ENCODE measurements at regions not wholly inside any gene's neighbourhood (a gene's known extent, or its start where the extent isn't known, plus 50 kb on each side); places are given as distances from the start of the nearest gene placed in this dataset.

- intact Hi-C loops (cut with DNase I), result no loop called here
- Histone ChIP-seq H3K27ac (no peak overlapping the region), H3K9me3 (replicated peaks in 1 of 3) (no peaks in the 10 kb centered on the region), H3K36me3 (replicated peaks in 1 of 2) (no peaks in the 10 kb centered on the region), H3K4me1 (replicated peaks in 1 of 2) (no peaks in the 10 kb centered on the region), H3K4me3 (no peak overlapping the region), H3K27me3 (no peaks in the 10 kb centered on the region)
- WGBS, 4 donors, result 80 to 88% (median 84%) methylated on average over 4 of the region's 4 CpGs
- DNase-seq, result no peak
- TF ChIP-seq POLR2A (IDR thresholded peaks at IDR 0.05), result no peak
- TF ChIP-seq, protein P1, sequence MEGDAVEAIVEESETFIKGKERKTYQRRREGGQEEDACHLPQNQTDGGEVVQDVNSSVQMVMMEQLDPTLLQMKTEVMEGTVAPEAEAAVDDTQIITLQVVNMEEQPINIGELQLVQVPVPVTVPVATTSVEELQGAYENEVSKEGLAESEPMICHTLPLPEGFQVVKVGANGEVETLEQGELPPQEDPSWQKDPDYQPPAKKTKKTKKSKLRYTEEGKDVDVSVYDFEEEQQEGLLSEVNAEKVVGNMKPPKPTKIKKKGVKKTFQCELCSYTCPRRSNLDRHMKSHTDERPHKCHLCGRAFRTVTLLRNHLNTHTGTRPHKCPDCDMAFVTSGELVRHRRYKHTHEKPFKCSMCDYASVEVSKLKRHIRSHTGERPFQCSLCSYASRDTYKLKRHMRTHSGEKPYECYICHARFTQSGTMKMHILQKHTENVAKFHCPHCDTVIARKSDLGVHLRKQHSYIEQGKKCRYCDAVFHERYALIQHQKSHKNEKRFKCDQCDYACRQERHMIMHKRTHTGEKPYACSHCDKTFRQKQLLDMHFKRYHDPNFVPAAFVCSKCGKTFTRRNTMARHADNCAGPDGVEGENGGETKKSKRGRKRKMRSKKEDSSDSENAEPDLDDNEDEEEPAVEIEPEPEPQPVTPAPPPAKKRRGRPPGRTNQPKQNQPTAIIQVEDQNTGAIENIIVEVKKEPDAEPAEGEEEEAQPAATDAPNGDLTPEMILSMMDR (IDR thresholded peaks at IDR 0.05), result no peak
Measured at GRCh38 chr4:17124767-17125166, 226.3 kb upstream of the LDB2 start.

DNA sequence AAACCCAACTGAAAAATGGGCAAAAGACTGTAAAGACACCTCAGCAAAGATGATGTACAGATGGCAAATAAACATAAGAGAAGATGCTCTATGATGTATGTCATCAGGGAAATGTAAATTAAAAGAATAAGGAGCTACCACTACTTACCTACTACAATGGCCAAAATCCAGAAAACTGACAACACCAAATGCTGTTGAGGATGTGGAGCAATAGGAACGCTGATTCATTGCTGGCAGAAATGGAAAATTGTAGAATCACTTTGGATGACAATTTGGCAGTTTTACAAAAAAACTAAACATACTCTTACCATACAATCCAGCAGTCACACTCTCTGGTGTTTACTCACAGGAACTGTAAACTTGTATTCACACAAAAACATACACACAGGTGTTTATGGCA is 222.3 kb upstream of the LDB2 start:
- TF ChIP-seq POLR2A (IDR thresholded peaks at IDR 0.05), result no peak
- TF ChIP-seq, protein P1 (IDR thresholded peaks at IDR 0.05), result no peak
- Histone ChIP-seq H3K27me3 (no peaks in the 10 kb centered on the region), H3K27ac (no peak overlapping the region), H3K36me3 (replicated peaks in 1 of 2) (no peaks in the 10 kb centered on the region), H3K4me3 (no peak overlapping the region), H3K4me1 (replicated peaks in 1 of 2) (no peaks in the 10 kb centered on the region), H3K9me3 (replicated peaks in 1 of 3) (no peaks in the 10 kb centered on the region)
- intact Hi-C loops (cut with DNase I), result no loop called here
- no peak for DNase-seq
- 66 to 92% (median 90%) methylated on average over 1 of the region's 1 CpG for WGBS, 4 donors

GRCh38 chr4:17117746-17118145 is 219.3 kb upstream of the LDB2 start:
- no peak for DNase-seq
- WGBS, 4 donors, result 87 to 92% (median 89%) methylated on average over 4 of the region's 4 CpGs
- no peak for TF ChIP-seq POLR2A (IDR thresholded peaks at IDR 0.05)
- TF ChIP-seq, protein P1 (IDR thresholded peaks at IDR 0.05), result no peak
- no peak overlapping the region for H3K27ac ChIP-seq
- no peaks in the 10 kb centered on the region for H3K4me1 ChIP-seq (replicated peaks in 1 of 2)
- H3K27me3 ChIP-seq, result no peaks in the 10 kb centered on the region
- no peaks in the 10 kb centered on the region for H3K36me3 ChIP-seq (replicated peaks in 1 of 2)
- no peak overlapping the region for H3K4me3 ChIP-seq
- intact Hi-C loops (cut with DNase I), result no loop called here
- H3K9me3 ChIP-seq (replicated peaks in 1 of 3), result no peaks in the 10 kb centered on the region

DNA sequence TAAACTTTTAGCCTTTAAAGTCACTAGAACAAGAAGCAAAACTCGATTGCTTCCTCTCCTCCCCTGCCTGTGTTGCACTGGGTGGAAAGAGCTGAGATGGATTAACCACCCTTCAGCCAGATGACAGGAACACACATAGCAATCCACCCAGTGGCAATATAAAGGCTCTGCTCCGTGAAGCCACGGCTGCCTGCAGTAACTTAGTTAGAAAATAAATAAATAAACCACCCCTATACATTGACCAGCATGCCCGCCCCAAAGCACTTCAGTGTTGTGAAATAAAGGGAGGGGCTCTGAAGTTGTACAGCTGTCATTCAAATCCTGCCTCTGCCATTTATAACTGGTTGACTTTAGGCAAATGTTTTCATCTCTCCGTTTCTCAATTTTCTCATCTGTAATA is 217.1 kb upstream of the LDB2 start:
- Histone ChIP-seq H3K27me3 (no peaks in the 10 kb centered on the region), H3K27ac (no peak overlapping the region), H3K4me3 (no peak overlapping the region), H3K36me3 (replicated peaks in 1 of 2) (no peaks in the 10 kb centered on the region), H3K4me1 (replicated peaks in 1 of 2) (no peaks in the 10 kb centered on the region), H3K9me3 (replicated peaks in 1 of 3) (no peaks in the 10 kb centered on the region)
- DNase-seq, result no peak
- intact Hi-C loops (cut with DNase I), result no loop called here
- TF ChIP-seq, protein P1 (IDR thresholded peaks at IDR 0.05), result no peak
- no peak for TF ChIP-seq POLR2A (IDR thresholded peaks at IDR 0.05)
- 73 to 88% (median 77%) methylated on average over 5 of the region's 5 CpGs for WGBS, 4 donors
